H1 (cell line): ENCODE measurements at regions not wholly inside any gene's neighbourhood (a gene's known extent, or its start where the extent isn't known, plus 50 kb on each side); places are given as distances from the start of the nearest gene placed in this dataset.

Source experiments
- CTCF ChIA-PET: fragments of 300-600 bp; sonication (Branson Sonifier 250); formaldehyde crosslinking; loops from one replicate; lab custom pipeline; 2021; ENCODE audit not compliant: partially characterized antibody; lab: Charles Lee
- POLR2A ChIA-PET: fragments of 300-600 bp; sonication (Branson Sonifier 250); formaldehyde crosslinking; loops from one replicate; lab custom pipeline; 2021; ENCODE audit warnings: inconsistent platforms; ENCODE audit not compliant: partially characterized antibody; lab: Charles Lee
- DNase-seq, 2 experiments: peaks; one replicate each; pipeline versions ENCODE4 v3.0.0 to v3.0.0-alpha.2; 2010 to 2022; ENCODE audit warnings: low spot score in 2 of 2, low read depth in 1 of 2, mixed read lengths in 1 of 2
- FAIRE-seq: peaks from 2 replicates; lab custom pipeline; 2011; peaks lifted over from hg19 to GRCh38; lab: Jason Lieb, UNC
- H2AFZ ChIP-seq: 2 replicates; pipeline ENCODE4 v1.8.1; 2012; ENCODE audit warnings: low read length, inconsistent platforms
- H2AK5ac ChIP-seq: 2 replicates; pipeline ENCODE4 v1.6.1; 2013; ENCODE audit warnings: low read depth, low read length
- H2BK120ac ChIP-seq: replicated peaks from 2 replicates; pipeline ENCODE3; 2013; ENCODE audit warnings: low read depth, low read length, inconsistent platforms
- H2BK12ac ChIP-seq: 2 replicates; pipeline ENCODE4 v1.6.1; 2013; ENCODE audit warnings: low read depth, low read length
- H2BK15ac ChIP-seq: 2 replicates; pipeline ENCODE4 v1.6.1; 2013; ENCODE audit warnings: low read length
- H2BK20ac ChIP-seq: 2 replicates; pipeline ENCODE4 v1.6.1; 2013; ENCODE audit warnings: low read length
- H2BK5ac ChIP-seq: 2 replicates; pipeline ENCODE4 v1.6.1; 2013; ENCODE audit warnings: low read depth, low read length
- H3K14ac ChIP-seq: 2 replicates; pipeline ENCODE4 v1.6.1; 2013; ENCODE audit warnings: inconsistent platforms; ENCODE audit not compliant: insufficient read length
- H3K18ac ChIP-seq: 2 replicates; pipeline ENCODE4 v1.6.1; 2013; ENCODE audit warnings: low read length; ENCODE audit errors: extremely low read depth
- H3K23ac ChIP-seq: 2 replicates; pipeline ENCODE4 v1.6.1; 2013; ENCODE audit warnings: inconsistent platforms; ENCODE audit not compliant: insufficient read length
- H3K23me2 ChIP-seq: 2 replicates; pipeline ENCODE4 v1.6.1; 2013; ENCODE audit warnings: low read depth, low read length
- H3K27ac ChIP-seq: 2 replicates; pipeline ENCODE4 v1.6.1; 2011; ENCODE audit warnings: low read depth, low read length, inconsistent platforms
- H3K27me3 ChIP-seq, 4 experiments: replicated peaks in 1 of 4; 1 replicate in 1 of 4; 2 replicates in 3 of 4; pipeline versions ENCODE4 v1.6.1 to v1.8.1; 2011 to 2013; ENCODE audit warnings: low read length in 3 of 4, mild to moderate bottlenecking in 3 of 4, inconsistent platforms in 2 of 4, mixed read lengths in 2 of 4, moderate library complexity in 1 of 4; ENCODE audit not compliant: control insufficient read depth in 3 of 4, insufficient read depth in 3 of 4; ENCODE audit errors: extremely low read depth in 1 of 4
- H3K36me3 ChIP-seq, 4 experiments: 2 replicates each; pipeline versions ENCODE4 v1.6.1 to v1.8.1; 2011 to 2013; ENCODE audit warnings: mild to moderate bottlenecking in 4 of 4, low read length in 3 of 4, moderate library complexity in 2 of 4, control low read depth in 1 of 4, inconsistent platforms in 1 of 4; ENCODE audit not compliant: insufficient read depth in 4 of 4, control insufficient read depth in 2 of 4
- H3K4ac ChIP-seq: replicated peaks from 2 replicates; pipeline ENCODE3; 2013; ENCODE audit warnings: low read length, low read depth, mixed read lengths, inconsistent platforms; ENCODE audit not compliant: insufficient read length
- H3K4me1 ChIP-seq, 4 experiments: replicated peaks in 1 of 4; 1 replicate in 1 of 4; 2 replicates in 3 of 4; pipeline versions ENCODE4 v1.6.1 to v1.8.1; 2011 to 2013; ENCODE audit warnings: low read length in 3 of 4, inconsistent platforms in 2 of 4, mixed read lengths in 1 of 4; ENCODE audit not compliant: insufficient read depth in 4 of 4, control insufficient read depth in 3 of 4
- H3K4me2 ChIP-seq, 2 experiments: 2 replicates each; pipeline versions ENCODE4 v1.6.1 to v1.8.1; 2011 to 2013; ENCODE audit warnings: low read depth in 2 of 2, low read length in 2 of 2, control low read depth in 1 of 2, inconsistent platforms in 1 of 2, mild to moderate bottlenecking in 1 of 2; ENCODE audit not compliant: insufficient read depth in 1 of 2
- H3K4me3 ChIP-seq, 4 experiments: fragments of 200-600, 300-600 bp in 1 of 4; sonication (generic), shearing (Covaris generic), sonication (Bioruptor Twin) in 1 of 4; 2 replicates each; pipeline versions ENCODE4 v1.5.1 to v1.8.1; 2011 to 2016; ENCODE audit warnings: low read length in 4 of 4, low read depth in 3 of 4, control low read depth in 2 of 4, inconsistent platforms in 2 of 4, mild to moderate bottlenecking in 2 of 4, mixed read lengths in 1 of 4, moderate library complexity in 1 of 4; ENCODE audit not compliant: insufficient read depth in 2 of 4; ENCODE audit errors: extremely low read depth in 1 of 4
- H3K56ac ChIP-seq: replicated peaks from 2 replicates; pipeline ENCODE3; 2013; ENCODE audit warnings: low read depth, mild to moderate bottlenecking, mixed read lengths, low read length, inconsistent platforms; ENCODE audit not compliant: insufficient read length
- H3K79me1 ChIP-seq: 2 replicates; pipeline ENCODE4 v1.6.1; 2013; ENCODE audit warnings: low read depth, low read length, control low read depth
- H3K79me2 ChIP-seq, 2 experiments: 2 replicates each; pipeline versions ENCODE4 v1.6.1 to v1.8.1; 2012 to 2013; ENCODE audit warnings: low read length in 2 of 2, mild to moderate bottlenecking in 2 of 2, inconsistent platforms in 1 of 2; ENCODE audit not compliant: insufficient read depth in 2 of 2, control insufficient read depth in 1 of 2
- H3K9ac ChIP-seq, 4 experiments: replicated peaks in 1 of 4; 1 replicate in 1 of 4; 2 replicates in 3 of 4; pipeline versions ENCODE4 v1.6.1 to v1.8.1; 2011 to 2013; ENCODE audit warnings: low read depth in 3 of 4, low read length in 3 of 4, control low read depth in 2 of 4, mild to moderate bottlenecking in 2 of 4, moderate library complexity in 2 of 4, inconsistent platforms in 1 of 4; ENCODE audit errors: extremely low read depth in 1 of 4
- H3K9me3 ChIP-seq, 2 experiments: 2 replicates each; pipeline versions ENCODE4 v1.6.1 to v1.8.1; 2012 to 2013; ENCODE audit warnings: mild to moderate bottlenecking in 2 of 2, moderate library complexity in 2 of 2, control low read depth in 1 of 2, inconsistent platforms in 1 of 2, low read depth in 1 of 2, low read length in 1 of 2, mixed read lengths in 1 of 2; ENCODE audit not compliant: insufficient read depth in 2 of 2
- H4K20me1 ChIP-seq, 2 experiments: replicated peaks in 1 of 2; 2 replicates each; pipeline versions ENCODE3 to v1.8.1; 2011 to 2013; ENCODE audit warnings: inconsistent platforms in 2 of 2, low read length in 2 of 2, mild to moderate bottlenecking in 1 of 2; ENCODE audit not compliant: insufficient read depth in 2 of 2, control insufficient read depth in 1 of 2
- H4K5ac ChIP-seq: 2 replicates; pipeline ENCODE4 v1.6.1; 2013; ENCODE audit warnings: low read length, low read depth, mixed read lengths, inconsistent platforms; ENCODE audit not compliant: insufficient read length
- H4K8ac ChIP-seq: 2 replicates; pipeline ENCODE4 v1.8.0; 2013; ENCODE audit warnings: mild to moderate bottlenecking, moderate library complexity, low read length, inconsistent platforms; ENCODE audit not compliant: insufficient read depth; ENCODE audit errors: extremely low read depth
- H4K91ac ChIP-seq: replicated peaks from 2 replicates; pipeline ENCODE3; 2013; ENCODE audit warnings: low read length, mixed read lengths, inconsistent platforms; ENCODE audit not compliant: insufficient read length
- FOSL1 ChIP-seq: IDR thresholded peaks from 2 replicates; pipeline ENCODE4 v1.6.1; 2011; ENCODE audit warnings: mild to moderate bottlenecking, low read depth, low read length, moderate library complexity; ENCODE audit not compliant: insufficient read depth
- RAD21 ChIP-seq, 2 experiments: IDR thresholded peaks in 1 of 2; conservative IDR thresholded peaks in 1 of 2; 2 replicates each; pipeline ENCODE4 v1.6.1; 2011; ENCODE audit warnings: low read depth in 2 of 2, low read length in 2 of 2, improper control_type of control experiment in 1 of 2, inconsistent platforms in 1 of 2, mild to moderate bottlenecking in 1 of 2, moderate library complexity in 1 of 2
- WGBS, 2 experiments: shearing (Covaris generic) in 1 of 2; methylation state at CpG; one replicate each; pipeline versions ENCODE4 v1.1.6 to v1.1.7; 2013 to 2015; ENCODE audit warnings: low lambda C conversion rate in 2 of 2, mixed read lengths in 2 of 2, inconsistent platforms in 1 of 2, low coverage in 1 of 2, missing lambda C conversion rate in 1 of 2; ENCODE audit not compliant: insufficient replicate concordance in 2 of 2, insufficient coverage in 1 of 2, insufficient read length in 1 of 2; ENCODE audit errors: extremely low coverage in 1 of 2, missing lambda C conversion rate in 1 of 2; 5-methylcytosine and 5-hydroxymethylcytosine counted together

- Histone ChIP-seq H2BK12ac (no peak overlapping the region), H3K56ac (no peak overlapping the region), H3K79me2 (no peaks in the 10 kb centered on the region), H3K9me3 (no peaks in the 10 kb centered on the region), H3K4ac (no peak overlapping the region), H3K27me3 (no peaks in the 10 kb centered on the region), H3K79me1 (no peaks in the 10 kb centered on the region), H3K14ac (no peak overlapping the region), H4K91ac (no peak overlapping the region), H2BK20ac (no peak overlapping the region), H4K8ac (no peak overlapping the region), H3K36me3 (no peaks in the 10 kb centered on the region), H2AK5ac (no peak overlapping the region), H2BK15ac (no peak overlapping the region), H3K18ac (no peak overlapping the region), H3K23me2 (peaks cover 2% of the 10 kb centered on the region; the same call in 1 of the 2 replicates), H3K4me1 (no peaks in the 10 kb centered on the region), H3K4me2 (no peak overlapping the region), H3K9ac (no peak overlapping the region), H2AFZ (no peak overlapping the region), H4K5ac (no peak overlapping the region), H2BK120ac (no peak overlapping the region), H2BK5ac (no peak overlapping the region), H3K4me3 (no peak overlapping the region), H3K23ac (no peak overlapping the region), H3K27ac (no peak overlapping the region), H4K20me1 (no peaks in the 10 kb centered on the region)
- 85% methylated on average over 7 of the region's 7 CpGs; no CpG with 5 or more reads in 1 of the 2 experiments for WGBS, 2 experiments
- peak in 1 of 2 experiments; percentile 28; a peak in 1 of 4 replicates for TF ChIP-seq RAD21 (IDR thresholded peaks at IDR 0.05 in 1 of 2, conservative IDR thresholded peaks at IDR 0.05 in 1 of 2; ENCODE audit: low read depth in 2 of 2, low read length in 2 of 2)
- no peak for TF ChIP-seq FOSL1
- FAIRE-seq = no peak
- ChIA-PET POLR2A (no interaction called here), CTCF (interaction anchor here (0.6 to 1.2 kb wide), 3 partner anchors 9 to 402 kb away, joined by 3 read pairs; no protein-coding TSS in a partner anchor)
- DNase-seq = peak in 1 of 2 experiments; percentile 5
Measured at GRCh38 chr4:100738196-100739165, 220.7 kb upstream of the EMCN start.
